PC-9 (cell line): ENCODE measurements at regions not wholly inside any gene's neighbourhood (a gene's known extent, or its start where the extent isn't known, plus 50 kb on each side); places are given as distances from the start of the nearest gene placed in this dataset.

Source experiments
- CTCF ChIP-seq: fragments of 200-600 bp; sonication (generic); conservative IDR thresholded peaks from 2 replicates; pipeline ENCODE4 v1.6.1; 2017; ENCODE audit warnings: mixed run types, antibody characterized with exemption, mild to moderate bottlenecking, moderate library complexity
- EZH2 ChIP-seq: fragments of 200-600 bp; sonication (generic); IDR thresholded peaks from 2 replicates; pipeline ENCODE4 v1.8.0; 2017; ENCODE audit warnings: antibody characterized with exemption, low read depth

- TF ChIP-seq CTCF, result no peak
- no peak for TF ChIP-seq EZH2
Observed at GRCh38 chr17:17421346-17422216, 55.2 kb upstream of the MED9 start.
